Activated naive CD4-positive, alpha-beta T cell treated with anti-CD3 and anti-CD28 coated beads, Interleukin-2, amount 50 U/mL, for 24 hours (primary cell): ENCODE measurements at regions not wholly inside any gene's neighbourhood (a gene's known extent, or its start where the extent isn't known, plus 50 kb on each side); places are given as distances from the start of the nearest gene placed in this dataset.
"Not testable (repeated sequence)": the region's sequence is repeated elsewhere in the genome, so short reads cannot be mapped to it uniquely, and the experiment has no call there.

Source experiments
- H3K27ac Mint-ChIP-seq: one replicate; pipeline ENCODE4 v1.8.0; 2021; ENCODE audit warnings: mild to moderate bottlenecking, mixed read lengths
- H3K27me3 Mint-ChIP-seq: one replicate; pipeline ENCODE4 v1.8.0; 2021; ENCODE audit warnings: mixed read lengths
- H3K36me3 Mint-ChIP-seq: one replicate; pipeline ENCODE4 v1.8.0; 2021; ENCODE audit warnings: mixed read lengths
- H3K4me1 Mint-ChIP-seq: one replicate; pipeline ENCODE4 v1.8.0; 2021; ENCODE audit warnings: mixed read lengths
- H3K4me3 Mint-ChIP-seq: one replicate; pipeline ENCODE4 v1.8.0; 2021; ENCODE audit warnings: mild to moderate bottlenecking, mixed read lengths
- H3K9me3 Mint-ChIP-seq: one replicate; pipeline ENCODE4 v1.8.0; 2021; ENCODE audit warnings: mixed read lengths

- peaks cover 2% of the 10 kb centered on the region for H3K9me3 Mint-ChIP-seq
- no peaks in the 10 kb centered on the region for H3K4me1 Mint-ChIP-seq
- H3K36me3 Mint-ChIP-seq: no peaks in the 10 kb centered on the region
- H3K27ac Mint-ChIP-seq: no peak overlapping the region
- H3K4me3 Mint-ChIP-seq: no peak overlapping the region
- no peaks in the 10 kb centered on the region for H3K27me3 Mint-ChIP-seq
Measured at GRCh38 chr14:44405011-44405486, 102.0 kb downstream of the FSCB start.

GRCh38 chr14:44404599-44404998 is 102.5 kb downstream of the FSCB start:
- Mint-ChIP-seq H3K4me3 (no peak overlapping the region), H3K27me3 (no peaks in the 10 kb centered on the region), H3K36me3 (no peaks in the 10 kb centered on the region), H3K9me3 (peaks cover 5% of the 10 kb centered on the region), H3K27ac (no peak overlapping the region), H3K4me1 (no peaks in the 10 kb centered on the region)

GRCh38 chr14:44404036-44404435 is 103.0 kb downstream of the FSCB start:
- no peak overlapping the region for H3K4me3 Mint-ChIP-seq
- no peaks in the 10 kb centered on the region for H3K27me3 Mint-ChIP-seq
- H3K36me3 Mint-ChIP-seq: no peaks in the 10 kb centered on the region
- H3K9me3 Mint-ChIP-seq: peaks cover 5% of the 10 kb centered on the region
- no peaks in the 10 kb centered on the region for H3K4me1 Mint-ChIP-seq
- no peak overlapping the region for H3K27ac Mint-ChIP-seq

GRCh38 chr14:44403193-44403592 is 103.9 kb downstream of the FSCB start:
- Mint-ChIP-seq H3K27ac (no peak overlapping the region), H3K4me1 (no peaks in the 10 kb centered on the region), H3K27me3 (no peaks in the 10 kb centered on the region)

GRCh38 chr14:44396226-44396625 is 110.9 kb downstream of the FSCB start:
- H3K4me3 Mint-ChIP-seq: no peak overlapping the region
- H3K27me3 Mint-ChIP-seq: no peaks in the 10 kb centered on the region
- peaks cover 5% of the 10 kb centered on the region for H3K9me3 Mint-ChIP-seq
- no peak overlapping the region for H3K27ac Mint-ChIP-seq
- H3K36me3 Mint-ChIP-seq: no peaks in the 10 kb centered on the region
- H3K4me1 Mint-ChIP-seq: no peaks in the 10 kb centered on the region

More at GRCh38 chr14:44403193-44403592, 103.9 kb downstream of the FSCB start:
- no peak overlapping the region for H3K4me3 Mint-ChIP-seq
- peaks cover 5% of the 10 kb centered on the region for H3K9me3 Mint-ChIP-seq
- no peaks in the 10 kb centered on the region for H3K36me3 Mint-ChIP-seq

GRCh38 chr14:44392984-44393383 is 114.1 kb downstream of the FSCB start:
- no peaks in the 10 kb centered on the region for H3K4me1 Mint-ChIP-seq
- H3K27me3 Mint-ChIP-seq: no peaks in the 10 kb centered on the region
- H3K36me3 Mint-ChIP-seq: no peaks in the 10 kb centered on the region
- H3K27ac Mint-ChIP-seq: no peak overlapping the region
- H3K9me3 Mint-ChIP-seq: no peaks in the 10 kb centered on the region
- no peak overlapping the region for H3K4me3 Mint-ChIP-seq

GRCh38 chr14:44388306-44388705 is 118.8 kb downstream of the FSCB start:
- Mint-ChIP-seq H3K27me3 (no peaks in the 10 kb centered on the region), H3K36me3 (no peaks in the 10 kb centered on the region), H3K4me1 (no peaks in the 10 kb centered on the region), H3K27ac (no peak overlapping the region), H3K9me3 (no peaks in the 10 kb centered on the region), H3K4me3 (no peak overlapping the region)

- Mint-ChIP-seq H3K27ac (no peak overlapping the region), H3K36me3 (no peaks in the 10 kb centered on the region), H3K27me3 (no peaks in the 10 kb centered on the region), H3K9me3 (no peaks in the 10 kb centered on the region), H3K4me3 (no peak overlapping the region), H3K4me1 (no peaks in the 10 kb centered on the region)
Measured at GRCh38 chr14:44385906-44386305, 121.2 kb downstream of the FSCB start.

- not testable (repeated sequence) for H3K4me1 Mint-ChIP-seq, H3K27me3 Mint-ChIP-seq, H3K27ac Mint-ChIP-seq, H3K9me3 Mint-ChIP-seq, H3K4me3 Mint-ChIP-seq, H3K36me3 Mint-ChIP-seq
Measured at GRCh38 chr14:44385296-44385695, 121.8 kb downstream of the FSCB start.

- not testable (repeated sequence) for H3K36me3 Mint-ChIP-seq, H3K9me3 Mint-ChIP-seq, H3K27me3 Mint-ChIP-seq, H3K4me1 Mint-ChIP-seq, H3K4me3 Mint-ChIP-seq, H3K27ac Mint-ChIP-seq
Measured at GRCh38 chr14:44384601-44385293, 122.3 kb downstream of the FSCB start.

GRCh38 chr14:44384093-44384492 is 123.0 kb downstream of the FSCB start:
- Mint-ChIP-seq H3K4me3 (no peak overlapping the region), H3K27me3 (no peaks in the 10 kb centered on the region), H3K4me1 (no peaks in the 10 kb centered on the region), H3K9me3 (no peaks in the 10 kb centered on the region), H3K27ac (no peak overlapping the region), H3K36me3 (no peaks in the 10 kb centered on the region)

GRCh38 chr14:44383636-44384035 is 123.4 kb downstream of the FSCB start:
- H3K27ac Mint-ChIP-seq: no peak overlapping the region
- H3K4me1 Mint-ChIP-seq: no peaks in the 10 kb centered on the region
- H3K36me3 Mint-ChIP-seq: no peaks in the 10 kb centered on the region
- H3K4me3 Mint-ChIP-seq: no peak overlapping the region
- no peaks in the 10 kb centered on the region for H3K27me3 Mint-ChIP-seq
- H3K9me3 Mint-ChIP-seq: no peaks in the 10 kb centered on the region

GRCh38 chr14:44379292-44379977 is 127.6 kb downstream of the FSCB start:
- Mint-ChIP-seq H3K4me1 (no peaks in the 10 kb centered on the region), H3K36me3 (no peaks in the 10 kb centered on the region), H3K27me3 (no peaks in the 10 kb centered on the region), H3K27ac (no peak overlapping the region), H3K9me3 (peaks cover 12% of the 10 kb centered on the region), H3K4me3 (no peak overlapping the region)

GRCh38 chr14:44374906-44375305 is 132.2 kb downstream of the FSCB start:
- peaks cover 18% of the 10 kb centered on the region for H3K9me3 Mint-ChIP-seq
- no peak overlapping the region for H3K4me3 Mint-ChIP-seq
- no peaks in the 10 kb centered on the region for H3K4me1 Mint-ChIP-seq
- no peak overlapping the region for H3K27ac Mint-ChIP-seq
- H3K36me3 Mint-ChIP-seq: no peaks in the 10 kb centered on the region
- no peaks in the 10 kb centered on the region for H3K27me3 Mint-ChIP-seq

GRCh38 chr14:44372807-44373489 is 134.1 kb downstream of the FSCB start:
- Mint-ChIP-seq H3K4me1 (no peaks in the 10 kb centered on the region), H3K9me3 (peaks cover 18% of the 10 kb centered on the region), H3K27ac (no peak overlapping the region), H3K4me3 (no peak overlapping the region), H3K36me3 (no peaks in the 10 kb centered on the region), H3K27me3 (no peaks in the 10 kb centered on the region)

- Mint-ChIP-seq H3K4me1 (no peaks in the 10 kb centered on the region), H3K27me3 (no peaks in the 10 kb centered on the region), H3K36me3 (no peaks in the 10 kb centered on the region), H3K4me3 (no peak overlapping the region), H3K27ac (no peak overlapping the region), H3K9me3 (peaks cover 13% of the 10 kb centered on the region)
Measured at GRCh38 chr14:44372231-44372630, 134.9 kb downstream of the FSCB start.
